ENCODE measurements at regions not wholly inside any gene's neighbourhood (a gene's known extent, or its start where the extent isn't known, plus 50 kb on each side); places are given as distances from the start of the nearest gene placed in this dataset.

- TF ChIP-seq EP300 (IDR thresholded peaks at IDR 0.05) (no peak), CTCF (IDR thresholded peaks at IDR 0.05) (no peak), POLR2A (IDR thresholded peaks at IDR 0.05) (no peak), POLR2AphosphoS5 (IDR thresholded peaks at IDR 0.05) (no peak)
- no peak overlapping the region for H3K4me3 ChIP-seq
- no peaks in the 10 kb centered on the region for H3K36me3 ChIP-seq
- WGBS, 5 donors = 83 to 94% (median 88%) methylated on average over 7 to 8 of the region's 8 CpGs
- no peaks in the 10 kb centered on the region for H3K4me1 ChIP-seq
- no peaks in the 10 kb centered on the region for H3K27me3 ChIP-seq
- peaks cover under 1 to 14% (median 7%) of the 10 kb centered on the region in 4 donors for H3K9me3 ChIP-seq
- DNase-seq = no peak
- no peak overlapping the region for H3K27ac ChIP-seq
- intact Hi-C loops (cut with DNase I; ENCODE audit: low total_unique reads) = no loop called here
These were observed 160.3 kb upstream of the NEBL start for GRCh38 chr10:21057436-21057835.

- TF ChIP-seq EP300 (IDR thresholded peaks at IDR 0.05) (no peak), POLR2AphosphoS5 (IDR thresholded peaks at IDR 0.05) (no peak)
- Histone ChIP-seq H3K4me3 (no peak overlapping the region), H3K27me3 (no peaks in the 10 kb centered on the region), H3K4me1 (no peaks in the 10 kb centered on the region), H3K27ac (no peak overlapping the region), H3K9me3 (peaks cover 6 to 18% (median 12%) of the 10 kb centered on the region in 4 donors), H3K36me3 (no peaks in the 10 kb centered on the region)
- intact Hi-C loops (cut with DNase I; ENCODE audit: low total_unique reads) = no loop called here
- DNase-seq = no peak
- 61 to 91% (median 77%) methylated on average over 4 of the region's 4 CpGs for WGBS, 5 donors
These were observed 159.3 kb upstream of the NEBL start for GRCh38 chr10:21056461-21056860.

- WGBS, 5 donors = 73 to 88% (median 80%) methylated on average over 12 of the region's 12 CpGs
- Histone ChIP-seq H3K4me1 (no peaks in the 10 kb centered on the region), H3K4me3 (no peak overlapping the region), H3K36me3 (no peaks in the 10 kb centered on the region), H3K27ac (no peak overlapping the region), H3K9me3 (peaks cover 6 to 21% (median 13%) of the 10 kb centered on the region in 4 donors), H3K27me3 (no peaks in the 10 kb centered on the region)
- TF ChIP-seq POLR2A (IDR thresholded peaks at IDR 0.05) = no peak
- TF ChIP-seq EP300 (IDR thresholded peaks at IDR 0.05) = no peak
- TF ChIP-seq POLR2AphosphoS5 (IDR thresholded peaks at IDR 0.05) = no peak
- TF ChIP-seq CTCF (IDR thresholded peaks at IDR 0.05) = no peak
- DNase-seq = peak in 1 of 2 donors; percentile 24
- intact Hi-C loops (cut with DNase I; ENCODE audit: low total_unique reads) = no loop called here
These were observed 158.4 kb upstream of the NEBL start for GRCh38 chr10:21055339-21056135.

DNA sequence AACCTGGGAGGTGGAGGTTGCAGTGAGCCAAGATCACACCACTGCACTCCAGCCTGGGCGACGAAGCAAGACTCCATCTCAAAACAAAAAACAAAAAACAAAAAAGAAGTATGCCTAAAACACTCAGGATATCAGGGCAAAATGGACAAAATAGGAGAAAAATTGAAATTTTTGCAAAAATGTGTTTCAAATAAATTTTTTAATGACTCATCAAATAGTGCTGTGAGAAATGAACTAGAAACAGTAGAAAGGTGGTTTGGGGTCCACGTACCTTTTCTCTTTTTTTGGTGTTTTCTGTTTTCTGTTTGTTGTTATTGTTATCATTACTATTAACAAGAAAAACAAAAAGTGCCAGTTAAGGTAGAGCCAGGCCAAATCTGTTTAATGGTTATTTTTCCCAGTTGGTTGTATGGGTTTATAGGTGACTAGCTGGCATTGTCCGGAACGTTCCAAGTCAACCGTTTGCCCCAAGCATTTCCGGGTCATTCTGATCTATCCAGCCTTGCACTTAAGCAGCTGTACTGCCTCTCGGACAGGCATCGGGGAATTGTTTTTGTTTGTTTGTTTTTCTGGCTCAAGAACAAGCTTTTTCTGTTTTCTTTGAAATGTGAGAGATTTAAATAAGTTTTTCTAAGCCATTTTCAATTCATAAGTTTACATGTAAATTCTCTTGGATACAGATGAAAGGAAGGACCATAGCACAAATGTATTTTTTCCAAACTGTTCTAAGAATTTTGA is 157.0 kb upstream of the NEBL start:
- TF ChIP-seq POLR2AphosphoS5 (IDR thresholded peaks at IDR 0.05) (no peak), EP300 (IDR thresholded peaks at IDR 0.05) (no peak), POLR2A (IDR thresholded peaks at IDR 0.05) (no peak), CTCF (IDR thresholded peaks at IDR 0.05) (no peak)
- no peak for DNase-seq
- H3K4me1 ChIP-seq = no peaks in the 10 kb centered on the region
- H3K27me3 ChIP-seq = no peaks in the 10 kb centered on the region
- intact Hi-C loops (cut with DNase I; ENCODE audit: low total_unique reads) = no loop called here
- no peaks in the 10 kb centered on the region for H3K36me3 ChIP-seq
- no peak overlapping the region for H3K4me3 ChIP-seq
- WGBS, 5 donors = 83 to 88% (median 87%) methylated on average over 9 of the region's 9 CpGs
- peaks cover 3 to 20% (median 12%) of the 10 kb centered on the region in 4 donors for H3K9me3 ChIP-seq
- H3K27ac ChIP-seq = no peak overlapping the region

Measured in stomach (tissue), 8 donors.